ENCODE measurements at regions not wholly inside any gene's neighbourhood (a gene's known extent, or its start where the extent isn't known, plus 50 kb on each side); places are given as distances from the start of the nearest gene placed in this dataset.

DNA sequence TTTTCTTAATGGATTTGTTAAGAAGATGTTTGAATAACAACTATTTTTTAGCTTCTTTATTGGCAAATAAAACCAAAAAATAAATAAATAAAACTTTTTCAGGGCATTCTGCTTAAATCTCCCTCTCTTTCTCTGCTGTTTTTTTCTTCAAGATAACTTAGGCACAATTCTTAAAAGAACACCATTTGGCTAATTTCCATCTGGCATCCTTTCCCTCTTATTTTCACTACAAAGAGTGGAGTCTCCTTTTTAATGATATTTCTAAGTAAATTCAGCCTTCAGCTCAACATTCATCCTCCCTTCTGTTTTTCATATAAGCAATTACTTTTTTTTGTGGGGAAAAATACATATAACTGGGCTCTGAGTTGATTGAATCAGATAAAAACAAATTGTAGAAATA, 88.1 kb downstream of the PCDH7 start:
- TF ChIP-seq, protein P1, sequence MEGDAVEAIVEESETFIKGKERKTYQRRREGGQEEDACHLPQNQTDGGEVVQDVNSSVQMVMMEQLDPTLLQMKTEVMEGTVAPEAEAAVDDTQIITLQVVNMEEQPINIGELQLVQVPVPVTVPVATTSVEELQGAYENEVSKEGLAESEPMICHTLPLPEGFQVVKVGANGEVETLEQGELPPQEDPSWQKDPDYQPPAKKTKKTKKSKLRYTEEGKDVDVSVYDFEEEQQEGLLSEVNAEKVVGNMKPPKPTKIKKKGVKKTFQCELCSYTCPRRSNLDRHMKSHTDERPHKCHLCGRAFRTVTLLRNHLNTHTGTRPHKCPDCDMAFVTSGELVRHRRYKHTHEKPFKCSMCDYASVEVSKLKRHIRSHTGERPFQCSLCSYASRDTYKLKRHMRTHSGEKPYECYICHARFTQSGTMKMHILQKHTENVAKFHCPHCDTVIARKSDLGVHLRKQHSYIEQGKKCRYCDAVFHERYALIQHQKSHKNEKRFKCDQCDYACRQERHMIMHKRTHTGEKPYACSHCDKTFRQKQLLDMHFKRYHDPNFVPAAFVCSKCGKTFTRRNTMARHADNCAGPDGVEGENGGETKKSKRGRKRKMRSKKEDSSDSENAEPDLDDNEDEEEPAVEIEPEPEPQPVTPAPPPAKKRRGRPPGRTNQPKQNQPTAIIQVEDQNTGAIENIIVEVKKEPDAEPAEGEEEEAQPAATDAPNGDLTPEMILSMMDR (conservative IDR thresholded peaks at IDR 0.05; ENCODE audit: low read depth, low read length), result no peak
- TF ChIP-seq EZH2phosphoT487 (IDR thresholded peaks at IDR 0.05; ENCODE audit: borderline replicate concordance, low read length) (no peak), EZH2 (IDR thresholded peaks at IDR 0.05; ENCODE audit: low read length, unreplicated experiment) (no peak)
